ENCODE measurements at regions not wholly inside any gene's neighbourhood (a gene's known extent, or its start where the extent isn't known, plus 50 kb on each side); places are given as distances from the start of the nearest gene placed in this dataset.

GRCh38 chr1:199122532-199123311 lies 483.9 kb downstream of the PTPRC start:
- TF ChIP-seq CTCF (IDR thresholded peaks at IDR 0.05; ENCODE audit: borderline replicate concordance, extremely low read depth, low read length, poor library complexity, severe bottlenecking), result no peak
- no peak for TF ChIP-seq EZH2 (IDR thresholded peaks at IDR 0.05; ENCODE audit: borderline replicate concordance, low read depth, low read length, severe bottlenecking)

All from DND-41 (cell line).